Glomerular visceral epithelial cell (primary cell): ENCODE measurements at regions not wholly inside any gene's neighbourhood (a gene's known extent, or its start where the extent isn't known, plus 50 kb on each side); places are given as distances from the start of the nearest gene placed in this dataset.
"Not testable (repeated sequence)": the region's sequence is repeated elsewhere in the genome, so short reads cannot be mapped to it uniquely, and the experiment has no call there.

Experiments used
- DNase-seq: peaks from one replicate; pipeline ENCODE4 v3.0.0-alpha.2; 2016; ENCODE audit errors: extremely low spot score

GRCh38 chr5:123950701-123951581, 439.0 kb downstream of the CSNK1G3 start:
- peak; percentile 7 for DNase-seq

- DNase-seq: no peak
These were observed 437.9 kb downstream of the CSNK1G3 start for GRCh38 chr5:123949807-123950340.

GRCh38 chr5:123949043-123949804, 437.2 kb downstream of the CSNK1G3 start:
- no peak for DNase-seq

- no peak for DNase-seq
These were observed 435.8 kb downstream of the CSNK1G3 start for GRCh38 chr5:123947797-123948196.

GRCh38 chr5:123945548-123945947, 433.6 kb downstream of the CSNK1G3 start:
- DNase-seq: no peak

- no peak for DNase-seq
These were observed 431.2 kb downstream of the CSNK1G3 start for GRCh38 chr5:123943151-123943550.

GRCh38 chr5:123940416-123940815, 428.4 kb downstream of the CSNK1G3 start:
- DNase-seq: no peak

GRCh38 chr5:123937230-123937629, 425.3 kb downstream of the CSNK1G3 start:
- DNase-seq: peak; percentile 43

- no peak for DNase-seq
These were observed 424.6 kb downstream of the CSNK1G3 start for GRCh38 chr5:123936548-123936947.

GRCh38 chr5:123933812-123934211, 421.8 kb downstream of the CSNK1G3 start:
- DNase-seq: not testable (repeated sequence)

GRCh38 chr5:123929055-123929474, 417.1 kb downstream of the CSNK1G3 start:
- no peak for DNase-seq

GRCh38 chr5:123928401-123928800, 416.4 kb downstream of the CSNK1G3 start:
- no peak for DNase-seq

GRCh38 chr5:123921193-123921592, 409.2 kb downstream of the CSNK1G3 start:
- no peak for DNase-seq

- DNase-seq: peak; percentile 65
These were observed 404.6 kb downstream of the CSNK1G3 start for GRCh38 chr5:123916345-123917121.

GRCh38 chr5:123914333-123914732, 402.4 kb downstream of the CSNK1G3 start:
- no peak for DNase-seq

GRCh38 chr5:123907349-123907748, 395.4 kb downstream of the CSNK1G3 start:
- DNase-seq: no peak

GRCh38 chr5:123906698-123907295, 394.8 kb downstream of the CSNK1G3 start:
- no peak for DNase-seq

- no peak for DNase-seq
These were observed 373.1 kb downstream of the CSNK1G3 start for GRCh38 chr5:123885081-123885480.

GRCh38 chr5:123882965-123883345, 371.0 kb downstream of the CSNK1G3 start:
- no peak for DNase-seq

- DNase-seq: no peak
These were observed 370.5 kb downstream of the CSNK1G3 start for GRCh38 chr5:123882319-123882964.

- no peak for DNase-seq
These were observed 369.8 kb downstream of the CSNK1G3 start for GRCh38 chr5:123881759-123882244.
